ENCODE measurements at regions not wholly inside any gene's neighbourhood (a gene's known extent, or its start where the extent isn't known, plus 50 kb on each side); places are given as distances from the start of the nearest gene placed in this dataset.

- TF ChIP-seq CTCF (IDR thresholded peaks at IDR 0.05) (no peak), POLR2A (IDR thresholded peaks at IDR 0.05) (no peak)
Measured at GRCh38 chr1:83017701-83018100, 981.2 kb downstream of the TTLL7 start.
